DMS 273 (cell line): ENCODE measurements at regions not wholly inside any gene's neighbourhood (a gene's known extent, or its start where the extent isn't known, plus 50 kb on each side); places are given as distances from the start of the nearest gene placed in this dataset.
"Not testable (repeated sequence)": the region's sequence is repeated elsewhere in the genome, so short reads cannot be mapped to it uniquely, and the experiment has no call there.

Experiments used
- DNase-seq: peaks from one replicate; lab custom pipeline; 2025; ENCODE audit not compliant: unreplicated experiment; lab: John Stamatoyannopoulos, UW

- no peak for DNase-seq
Measured at GRCh38 chr11:112533682-112534081, 273.0 kb upstream of the PLET1 start.

GRCh38 chr11:112534208-112534607 is 273.5 kb upstream of the PLET1 start:
- no peak for DNase-seq

GRCh38 chr11:112537026-112537425 is 276.4 kb upstream of the PLET1 start:
- no peak for DNase-seq

DNA sequence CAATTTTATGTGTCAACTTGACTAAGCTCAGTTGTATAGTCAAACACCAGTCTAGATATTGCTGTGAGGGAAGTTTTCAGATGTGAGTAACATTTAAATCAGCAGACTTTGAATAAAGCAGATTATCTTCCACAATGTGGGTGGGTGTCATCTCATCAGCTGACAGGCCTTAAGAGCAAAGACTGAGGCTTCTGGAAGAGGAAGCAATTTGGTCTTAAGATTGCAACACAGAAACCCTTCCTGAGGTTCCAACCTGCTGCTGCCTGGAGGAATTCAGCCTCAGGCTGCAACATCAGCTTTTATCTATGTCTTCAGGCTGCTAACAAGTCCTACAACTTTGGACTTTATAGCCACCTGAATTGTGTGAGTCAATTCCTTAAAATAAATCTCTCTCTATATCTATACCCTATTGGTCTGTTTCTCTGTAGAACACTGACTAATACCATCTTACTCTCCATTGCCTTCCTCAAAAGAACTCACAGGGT is 277.2 kb upstream of the PLET1 start:
- DNase-seq = no peak

- DNase-seq = no peak
Measured at GRCh38 chr11:112538534-112539280, 278.0 kb upstream of the PLET1 start.

DNA sequence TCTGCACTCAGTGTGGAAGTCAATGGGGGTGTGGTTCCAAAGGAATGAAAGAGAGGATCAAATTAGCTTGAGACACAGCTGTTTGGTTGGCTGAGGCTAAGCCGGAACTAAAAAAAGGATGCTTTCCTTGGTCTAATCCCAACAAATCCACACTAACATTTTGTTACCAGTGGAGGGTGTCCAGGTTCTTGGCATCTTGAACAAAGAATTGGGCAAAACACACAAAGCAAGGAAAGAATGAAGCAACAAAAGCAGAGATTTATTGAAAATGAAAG is 278.6 kb upstream of the PLET1 start:
- not testable (repeated sequence) for DNase-seq

DNA sequence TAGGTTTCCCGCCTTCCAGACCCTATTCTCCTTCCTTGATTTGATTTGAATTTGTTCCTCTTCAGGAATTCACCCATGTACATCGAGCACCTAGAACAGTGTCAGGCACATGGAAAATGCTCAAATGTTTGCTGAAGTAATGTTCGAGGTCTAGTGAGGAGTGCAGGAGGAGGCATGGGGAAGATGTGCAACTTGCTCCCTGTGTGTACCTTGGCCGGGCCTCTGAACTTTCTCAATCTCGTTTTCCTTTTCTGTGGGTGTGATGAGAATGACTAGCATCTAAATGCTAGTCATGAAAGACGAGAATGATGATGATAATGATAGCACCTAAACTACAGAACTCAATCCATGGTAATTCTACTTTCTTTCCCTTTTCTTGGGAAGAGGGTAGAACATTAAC is 279.1 kb upstream of the PLET1 start:
- no peak for DNase-seq

GRCh38 chr11:112540261-112540660 is 279.6 kb upstream of the PLET1 start:
- DNase-seq = no peak

GRCh38 chr11:112541140-112542046 is 280.7 kb upstream of the PLET1 start:
- DNase-seq = no peak

DNA sequence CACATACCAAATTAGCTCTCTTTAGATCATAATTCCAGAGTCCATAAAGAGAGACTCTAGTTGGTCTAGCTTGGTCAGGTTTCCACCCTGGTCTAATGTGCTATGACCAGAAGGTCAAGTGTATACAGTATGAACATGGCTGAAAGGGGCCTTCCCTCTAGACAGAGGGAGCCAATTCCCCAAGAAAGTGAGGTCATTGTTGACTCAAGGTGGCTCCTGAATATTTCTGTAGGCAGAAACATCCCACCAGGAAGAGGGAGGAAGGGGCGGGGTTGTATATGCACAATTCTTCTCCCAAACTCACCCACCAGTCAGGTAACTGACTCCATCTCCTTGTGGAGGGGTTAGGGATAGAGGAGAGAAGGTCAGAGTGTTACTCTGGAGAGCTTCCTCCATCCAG is 281.8 kb upstream of the PLET1 start:
- DNase-seq = no peak

- no peak for DNase-seq
Measured at GRCh38 chr11:112543390-112543789, 282.7 kb upstream of the PLET1 start.

- no peak for DNase-seq
Measured at GRCh38 chr11:112548641-112549040, 288.0 kb upstream of the PLET1 start.

DNA sequence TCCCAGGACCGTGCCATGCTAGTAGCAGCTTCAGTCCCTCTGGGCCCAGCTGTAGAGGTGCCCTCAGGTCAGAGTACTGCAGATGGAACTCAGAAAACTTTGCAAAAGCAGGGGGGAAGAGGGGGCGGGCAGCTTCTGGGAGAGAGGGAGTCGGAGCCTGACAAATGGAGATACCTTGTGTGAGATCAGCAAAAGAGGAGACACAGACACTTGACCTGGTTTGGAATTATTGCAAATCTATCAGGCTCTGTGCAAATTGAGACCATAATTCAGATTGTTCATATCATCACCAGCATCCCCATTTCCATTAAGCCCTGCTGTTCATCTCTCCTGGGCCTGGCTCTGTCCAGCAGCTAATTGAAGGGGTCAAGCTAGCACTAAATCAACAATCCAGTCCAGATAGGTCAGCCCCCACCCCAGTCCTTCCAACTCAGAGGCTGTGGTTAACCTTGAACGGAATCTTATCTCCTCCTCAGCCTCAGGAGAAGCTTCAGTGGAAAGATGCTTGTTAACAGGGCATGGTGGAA is 292.6 kb upstream of the PLET1 start:
- DNase-seq = no peak

- DNase-seq = no peak
Measured at GRCh38 chr11:112554586-112554985, 293.9 kb upstream of the PLET1 start.

- peak; percentile 63 for DNase-seq
Measured at GRCh38 chr11:112555491-112556364, 295.1 kb upstream of the PLET1 start.

- DNase-seq = no peak
Measured at GRCh38 chr11:112558691-112559090, 298.0 kb upstream of the PLET1 start.

DNA sequence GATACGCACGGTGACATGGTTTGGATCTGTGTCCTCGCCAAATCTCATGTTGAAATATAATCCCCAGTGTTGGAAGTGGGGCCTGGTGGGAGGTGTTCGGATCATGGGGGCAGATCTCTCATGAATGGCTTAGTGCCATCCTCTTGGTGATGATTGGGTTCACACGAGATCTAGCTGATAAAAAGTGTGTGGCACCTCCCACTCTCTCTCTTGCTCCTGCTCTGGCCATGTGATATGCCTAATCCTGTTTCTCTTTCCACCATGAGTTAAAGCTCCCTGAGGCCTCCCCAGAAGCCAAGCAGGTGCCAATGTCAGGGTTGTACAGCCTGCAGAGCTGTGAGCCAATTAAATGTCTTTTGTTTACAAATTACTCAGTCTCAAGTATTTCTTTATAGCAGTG is 303.1 kb upstream of the PLET1 start:
- DNase-seq = no peak

DNA sequence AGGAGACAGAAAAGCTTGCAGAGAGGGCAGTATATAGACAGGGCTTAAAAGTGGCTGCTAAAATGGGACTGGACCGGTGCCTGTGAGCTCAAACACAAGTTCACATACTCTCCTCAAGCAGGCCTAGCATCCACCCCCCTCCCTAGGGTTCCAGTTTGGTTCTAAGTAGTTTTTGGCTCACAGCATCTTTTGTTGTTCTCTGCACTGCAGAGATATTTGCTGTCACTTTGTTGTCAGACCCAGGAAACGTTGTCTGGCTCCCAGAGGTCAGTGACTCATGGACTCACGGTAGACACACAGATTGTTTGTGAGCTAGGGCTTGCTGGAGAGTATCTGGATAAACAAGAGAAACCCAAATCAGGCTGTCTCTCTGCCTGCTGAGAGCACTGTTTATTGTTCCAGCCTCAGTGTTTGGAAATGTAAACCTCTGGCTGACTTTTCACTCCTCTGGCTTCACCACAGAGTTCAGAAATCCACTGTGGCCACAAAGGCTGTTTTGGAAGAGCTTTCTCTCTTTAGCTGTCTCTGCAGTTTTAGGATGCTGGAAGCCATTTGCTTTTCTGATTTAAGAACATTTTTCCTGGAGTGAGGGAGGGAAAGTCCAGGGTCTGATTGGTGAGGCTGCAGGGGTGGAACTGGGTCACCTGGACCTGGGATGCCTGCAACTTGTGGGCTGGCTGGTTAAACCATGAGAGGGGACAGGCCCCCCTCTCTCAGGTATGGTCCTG is 303.7 kb upstream of the PLET1 start:
- no peak for DNase-seq

DNA sequence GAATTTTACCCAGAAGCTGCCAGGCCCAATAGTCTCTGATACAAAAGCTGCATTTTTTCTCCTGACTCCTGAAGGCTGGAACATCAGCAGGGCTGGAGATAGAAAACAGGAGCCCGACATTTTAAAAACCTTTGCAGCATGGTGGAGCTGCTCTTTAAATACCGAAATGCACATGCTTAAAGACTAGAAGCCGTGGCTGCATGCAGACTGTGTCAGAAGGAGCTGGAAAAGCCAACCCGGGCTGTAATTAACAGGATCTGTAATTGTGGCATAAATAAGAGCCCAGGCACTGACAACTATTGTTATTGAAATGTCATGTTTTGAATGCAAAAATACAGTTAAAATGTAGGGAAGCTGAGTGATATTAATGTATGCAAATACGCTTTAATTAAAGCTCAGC is 304.9 kb upstream of the PLET1 start:
- no peak for DNase-seq

GRCh38 chr11:112566124-112566523 is 305.5 kb upstream of the PLET1 start:
- no peak for DNase-seq
